ENCODE measurements at regions not wholly inside any gene's neighbourhood (a gene's known extent, or its start where the extent isn't known, plus 50 kb on each side); places are given as distances from the start of the nearest gene placed in this dataset.

DNA sequence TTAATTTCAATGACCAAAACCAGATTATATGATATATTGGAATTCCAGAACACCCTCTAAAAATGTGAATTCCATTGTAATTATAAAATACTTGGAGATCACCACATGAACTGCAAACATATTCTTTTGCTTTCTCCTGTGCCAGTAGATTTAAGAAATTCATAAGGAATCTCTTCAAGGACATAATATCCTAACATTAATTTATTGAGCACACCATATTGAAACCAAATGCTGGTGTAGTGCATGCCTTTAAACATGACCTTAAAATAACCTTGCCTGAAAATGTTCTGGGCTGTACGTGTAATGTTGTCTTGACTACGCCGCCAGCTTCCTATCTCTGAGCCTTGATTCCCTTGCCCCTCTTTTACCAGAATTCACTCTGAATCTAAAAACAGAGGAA lies 205.0 kb upstream of the ACTBL2 start:
- Histone ChIP-seq H3K27ac (ENCODE audit: low read depth, low read length) (no peak overlapping the region), H3K36me3 (ENCODE audit: control insufficient read depth, insufficient read depth, low read length) (no peaks in the 10 kb centered on the region), H3K9ac (ENCODE audit: extremely low read depth, low read length, poor library complexity, severe bottlenecking) (no peak overlapping the region), H3K4me1 (ENCODE audit: control insufficient read depth, insufficient read depth, low read length) (no peaks in the 10 kb centered on the region), H3K4me3 (ENCODE audit: low read length) (no peak overlapping the region), H3K27me3 (ENCODE audit: control insufficient read depth, insufficient read depth, low read length, poor library complexity, severe bottlenecking) (no peaks in the 10 kb centered on the region), H3K9me3 (ENCODE audit: control insufficient read depth, low read length) (no peaks in the 10 kb centered on the region)
- H3K36me3 Mint-ChIP-seq (ENCODE audit: low read depth), result no peaks in the 10 kb centered on the region
- no peaks in the 10 kb centered on the region for H3K9me3 Mint-ChIP-seq
- H3K27ac Mint-ChIP-seq, result no peak overlapping the region
- DNase-seq, result no peak
- H3K4me1 Mint-ChIP-seq, result peaks cover 3% of the 10 kb centered on the region
- no peak overlapping the region for H3K4me3 Mint-ChIP-seq
- no peaks in the 10 kb centered on the region for H3K27me3 Mint-ChIP-seq (ENCODE audit: insufficient read depth)
- 94 to 100% methylated on average over 3 of the region's 3 CpGs for WGBS, 2 experiments (ENCODE audit: insufficient coverage in 1 of 2, insufficient read length in 1 of 2)
- TF ChIP-seq, protein P1, sequence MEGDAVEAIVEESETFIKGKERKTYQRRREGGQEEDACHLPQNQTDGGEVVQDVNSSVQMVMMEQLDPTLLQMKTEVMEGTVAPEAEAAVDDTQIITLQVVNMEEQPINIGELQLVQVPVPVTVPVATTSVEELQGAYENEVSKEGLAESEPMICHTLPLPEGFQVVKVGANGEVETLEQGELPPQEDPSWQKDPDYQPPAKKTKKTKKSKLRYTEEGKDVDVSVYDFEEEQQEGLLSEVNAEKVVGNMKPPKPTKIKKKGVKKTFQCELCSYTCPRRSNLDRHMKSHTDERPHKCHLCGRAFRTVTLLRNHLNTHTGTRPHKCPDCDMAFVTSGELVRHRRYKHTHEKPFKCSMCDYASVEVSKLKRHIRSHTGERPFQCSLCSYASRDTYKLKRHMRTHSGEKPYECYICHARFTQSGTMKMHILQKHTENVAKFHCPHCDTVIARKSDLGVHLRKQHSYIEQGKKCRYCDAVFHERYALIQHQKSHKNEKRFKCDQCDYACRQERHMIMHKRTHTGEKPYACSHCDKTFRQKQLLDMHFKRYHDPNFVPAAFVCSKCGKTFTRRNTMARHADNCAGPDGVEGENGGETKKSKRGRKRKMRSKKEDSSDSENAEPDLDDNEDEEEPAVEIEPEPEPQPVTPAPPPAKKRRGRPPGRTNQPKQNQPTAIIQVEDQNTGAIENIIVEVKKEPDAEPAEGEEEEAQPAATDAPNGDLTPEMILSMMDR (conservative IDR thresholded peaks at IDR 0.05), result no peak

DNA sequence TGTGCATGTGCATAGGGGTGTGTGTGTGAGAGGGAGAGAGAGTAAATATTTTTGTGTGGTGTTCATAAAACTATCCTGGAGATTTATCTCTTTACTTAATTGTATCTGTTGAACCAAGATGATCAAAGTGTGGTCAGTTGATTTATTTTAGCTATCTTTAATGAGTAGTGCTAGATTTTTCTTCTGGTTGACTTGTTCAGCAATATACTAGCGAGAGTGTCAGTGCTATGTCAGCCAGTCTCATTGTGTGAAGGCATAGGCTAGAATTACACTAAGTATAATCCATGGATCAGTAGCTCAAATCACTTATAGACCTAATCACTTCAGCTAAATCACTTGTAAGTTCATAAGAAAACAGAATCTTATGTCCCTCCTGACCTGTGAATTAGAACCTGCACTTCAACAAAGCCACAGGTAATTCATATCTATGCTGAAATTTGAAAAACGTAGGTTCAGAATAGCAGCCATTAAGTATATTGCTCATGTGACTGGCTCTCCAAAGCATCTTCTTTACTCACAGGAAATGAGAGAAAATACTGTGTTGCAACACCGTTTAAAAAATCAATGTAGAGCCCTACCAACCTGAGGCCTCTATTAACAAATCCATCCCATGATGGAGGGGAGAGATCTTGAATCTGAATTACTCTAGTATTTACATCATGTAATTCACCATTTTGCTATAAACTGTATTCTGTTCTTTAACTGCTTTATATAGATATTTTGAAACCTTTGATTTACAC lies 203.1 kb upstream of the ACTBL2 start:
- peaks cover 3% of the 10 kb centered on the region for H3K4me1 Mint-ChIP-seq
- no peaks in the 10 kb centered on the region for H3K36me3 Mint-ChIP-seq (ENCODE audit: low read depth)
- H3K4me3 Mint-ChIP-seq, result no peak overlapping the region
- Histone ChIP-seq H3K9me3 (ENCODE audit: control insufficient read depth, low read length) (no peaks in the 10 kb centered on the region), H3K36me3 (ENCODE audit: control insufficient read depth, insufficient read depth, low read length) (no peaks in the 10 kb centered on the region), H3K4me1 (ENCODE audit: control insufficient read depth, insufficient read depth, low read length) (no peaks in the 10 kb centered on the region), H3K9ac (ENCODE audit: extremely low read depth, low read length, poor library complexity, severe bottlenecking) (no peak overlapping the region), H3K27ac (ENCODE audit: low read depth, low read length) (no peak overlapping the region), H3K4me3 (ENCODE audit: low read length) (no peak overlapping the region), H3K27me3 (ENCODE audit: control insufficient read depth, insufficient read depth, low read length, poor library complexity, severe bottlenecking) (no peaks in the 10 kb centered on the region)
- no peak for DNase-seq
- TF ChIP-seq, protein P1 (conservative IDR thresholded peaks at IDR 0.05), result no peak
- H3K9me3 Mint-ChIP-seq, result no peaks in the 10 kb centered on the region
- 73 to 94% methylated on average over 1 to 3 of the region's 3 CpGs for WGBS, 2 experiments (ENCODE audit: insufficient coverage in 1 of 2, insufficient read length in 1 of 2)
- H3K27ac Mint-ChIP-seq, result no peak overlapping the region
- no peaks in the 10 kb centered on the region for H3K27me3 Mint-ChIP-seq (ENCODE audit: insufficient read depth)

- Histone ChIP-seq H3K27me3 (ENCODE audit: control insufficient read depth, insufficient read depth, low read length, poor library complexity, severe bottlenecking) (no peaks in the 10 kb centered on the region), H3K9me3 (ENCODE audit: control insufficient read depth, low read length) (no peaks in the 10 kb centered on the region), H3K4me1 (ENCODE audit: control insufficient read depth, insufficient read depth, low read length) (no peaks in the 10 kb centered on the region), H3K27ac (ENCODE audit: low read depth, low read length) (no peak overlapping the region), H3K36me3 (ENCODE audit: control insufficient read depth, insufficient read depth, low read length) (no peaks in the 10 kb centered on the region), H3K9ac (ENCODE audit: extremely low read depth, low read length, poor library complexity, severe bottlenecking) (no peak overlapping the region), H3K4me3 (ENCODE audit: low read length) (no peak overlapping the region)
- Mint-ChIP-seq H3K9me3 (no peaks in the 10 kb centered on the region), H3K27ac (no peak overlapping the region), H3K4me3 (no peak overlapping the region), H3K36me3 (ENCODE audit: low read depth) (no peaks in the 10 kb centered on the region), H3K27me3 (ENCODE audit: insufficient read depth) (peaks cover 3% of the 10 kb centered on the region), H3K4me1 (peaks cover 3% of the 10 kb centered on the region)
- TF ChIP-seq, protein P1 (conservative IDR thresholded peaks at IDR 0.05), result no peak
- no peak for DNase-seq
- 89 to 94% methylated on average over 1 of the region's 1 CpG for WGBS, 2 experiments (ENCODE audit: insufficient coverage in 1 of 2, insufficient read length in 1 of 2)
Observed at GRCh38 chr5:57684299-57684702, 201.7 kb upstream of the ACTBL2 start.

Data from endodermal cell (in vitro differentiated cells).